Activated CD8-positive, alpha-beta T cell treated with anti-CD3 and anti-CD28 coated beads for 36 hours (primary cell): ENCODE measurements at regions not wholly inside any gene's neighbourhood (a gene's known extent, or its start where the extent isn't known, plus 50 kb on each side); places are given as distances from the start of the nearest gene placed in this dataset.

Experiments
- ATAC-seq: fragments of 200-7000 bp; cut with Tn5 transposase; one replicate; pipeline ENCODE4 v1.10.0; 2021; ENCODE audit warnings: mild to moderate bottlenecking, moderate library complexity
- CTCF ChIA-PET: fragments of 350-600 bp; sonication (Branson Sonifier 250); formaldehyde crosslinking; loops from one replicate; lab custom pipeline; 2021; ENCODE audit warnings: antibody characterized with exemption; lab: Charles Lee
- POLR2A ChIA-PET: fragments of 350-600 bp; sonication (Branson Sonifier 250); formaldehyde crosslinking; loops from one replicate; lab custom pipeline; 2021; ENCODE audit warnings: antibody characterized with exemption; lab: Charles Lee
- DNase-seq: peaks from one replicate; pipeline ENCODE4 v3.0.0-alpha.2; 2020
- H3K27ac Mint-ChIP-seq: one replicate; pipeline ENCODE4 v1.8.0; 2021; ENCODE audit warnings: mild to moderate bottlenecking, mixed read lengths
- H3K27me3 Mint-ChIP-seq: one replicate; pipeline ENCODE4 v1.8.0; 2021; ENCODE audit warnings: mixed read lengths
- H3K36me3 Mint-ChIP-seq: one replicate; pipeline ENCODE4 v1.8.0; 2021; ENCODE audit warnings: low read depth, mixed read lengths
- H3K4me1 Mint-ChIP-seq: one replicate; pipeline ENCODE4 v1.8.0; 2021; ENCODE audit warnings: low read depth, mixed read lengths
- H3K4me3 Mint-ChIP-seq: one replicate; pipeline ENCODE4 v1.8.0; 2021; ENCODE audit warnings: mild to moderate bottlenecking, moderate library complexity, mixed read lengths
- H3K9me3 Mint-ChIP-seq: one replicate; pipeline ENCODE4 v1.8.0; 2021; ENCODE audit warnings: mixed read lengths
- intact Hi-C: fragments of 100-400 bp; cut with micrococcal nuclease; formaldehyde crosslinking; loops from one replicate; pipeline ENCODE4 v1.10.0; 2022
- TF ChIP-seq, protein P1 (sequence below): fragments of 200-600 bp; IDR thresholded peaks from one replicate; pipeline ENCODE4 v1.8.0; 2022; ENCODE audit warnings: antibody characterized with exemption, mild to moderate bottlenecking

DNA sequence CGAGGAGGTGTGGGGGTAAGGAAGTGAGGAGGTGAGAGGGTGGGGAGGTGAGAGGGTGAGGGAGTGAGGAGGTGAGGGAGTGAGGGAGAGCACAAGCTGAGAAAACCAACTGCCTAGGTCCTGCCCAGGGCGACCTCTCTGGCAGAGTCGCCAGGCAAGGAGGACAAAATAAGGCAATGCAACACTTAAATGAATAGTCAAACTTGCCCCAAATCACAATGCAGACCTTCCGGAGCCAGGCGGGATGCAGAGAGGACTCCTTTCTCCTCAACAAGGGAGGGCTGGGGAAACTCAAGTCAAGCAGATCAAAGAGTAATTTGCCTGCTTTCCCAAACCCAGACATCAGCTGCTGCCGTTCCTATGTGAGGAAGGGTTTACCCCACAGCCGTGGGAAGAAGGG lies 86.0 kb downstream of the CCDC185 start:
- CTCF ChIA-PET: interaction anchor here (1.2 kb wide), 1 partner anchor 193 kb away, joined by 3 read pairs; no protein-coding TSS in a partner anchor
- TF ChIP-seq, protein P1, sequence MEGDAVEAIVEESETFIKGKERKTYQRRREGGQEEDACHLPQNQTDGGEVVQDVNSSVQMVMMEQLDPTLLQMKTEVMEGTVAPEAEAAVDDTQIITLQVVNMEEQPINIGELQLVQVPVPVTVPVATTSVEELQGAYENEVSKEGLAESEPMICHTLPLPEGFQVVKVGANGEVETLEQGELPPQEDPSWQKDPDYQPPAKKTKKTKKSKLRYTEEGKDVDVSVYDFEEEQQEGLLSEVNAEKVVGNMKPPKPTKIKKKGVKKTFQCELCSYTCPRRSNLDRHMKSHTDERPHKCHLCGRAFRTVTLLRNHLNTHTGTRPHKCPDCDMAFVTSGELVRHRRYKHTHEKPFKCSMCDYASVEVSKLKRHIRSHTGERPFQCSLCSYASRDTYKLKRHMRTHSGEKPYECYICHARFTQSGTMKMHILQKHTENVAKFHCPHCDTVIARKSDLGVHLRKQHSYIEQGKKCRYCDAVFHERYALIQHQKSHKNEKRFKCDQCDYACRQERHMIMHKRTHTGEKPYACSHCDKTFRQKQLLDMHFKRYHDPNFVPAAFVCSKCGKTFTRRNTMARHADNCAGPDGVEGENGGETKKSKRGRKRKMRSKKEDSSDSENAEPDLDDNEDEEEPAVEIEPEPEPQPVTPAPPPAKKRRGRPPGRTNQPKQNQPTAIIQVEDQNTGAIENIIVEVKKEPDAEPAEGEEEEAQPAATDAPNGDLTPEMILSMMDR: no peak
- Mint-ChIP-seq H3K4me3 (no peak overlapping the region), H3K4me1 (no peaks in the 10 kb centered on the region), H3K36me3 (no peaks in the 10 kb centered on the region), H3K27me3 (peaks cover 25% of the 10 kb centered on the region), H3K27ac (no peak overlapping the region), H3K9me3 (no peaks in the 10 kb centered on the region)
- POLR2A ChIA-PET: no interaction called here
- no peak for DNase-seq
- ATAC-seq: no peak
- intact Hi-C loops: no loop called here

DNA sequence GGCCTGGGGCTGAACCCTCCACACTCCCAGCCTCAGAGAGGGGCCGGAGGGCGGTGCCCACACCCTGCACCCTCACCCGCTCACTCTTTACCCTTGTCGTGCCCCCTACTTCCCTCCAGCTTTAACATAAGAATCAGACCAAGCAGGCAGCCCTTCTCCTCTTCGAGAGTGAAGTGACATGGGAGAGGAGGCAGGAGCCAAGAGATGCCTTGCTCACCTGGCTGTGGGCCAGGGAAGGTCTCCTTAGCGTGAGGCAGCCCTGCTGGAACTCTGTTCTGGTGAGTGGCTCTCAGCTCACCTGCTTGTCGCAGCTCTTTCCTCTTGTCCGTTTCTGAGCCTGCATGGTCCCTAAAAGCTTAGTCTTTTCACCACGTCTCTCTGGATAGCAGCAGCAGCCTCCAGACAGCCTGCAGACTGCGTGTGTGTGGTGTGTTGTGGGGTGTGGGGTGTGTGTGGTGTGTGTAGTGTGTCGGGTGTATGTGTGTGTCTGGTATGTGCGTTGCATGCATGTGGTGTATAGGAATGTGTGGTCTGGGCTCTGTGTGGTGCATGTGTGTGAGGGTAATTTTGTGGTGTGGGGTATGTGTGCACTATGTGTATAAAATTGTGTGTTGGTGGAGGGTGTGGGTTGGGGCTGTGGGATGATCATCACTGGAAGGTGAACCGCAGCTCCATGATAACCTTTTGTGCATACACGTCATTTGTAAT lies 86.7 kb downstream of the CCDC185 start:
- TF ChIP-seq, protein P1: no peak
- Mint-ChIP-seq H3K27ac (no peak overlapping the region), H3K4me1 (no peaks in the 10 kb centered on the region), H3K36me3 (no peaks in the 10 kb centered on the region), H3K4me3 (no peak overlapping the region), H3K9me3 (no peaks in the 10 kb centered on the region), H3K27me3 (peaks cover 24% of the 10 kb centered on the region)
- no peak for ATAC-seq
- ChIA-PET POLR2A (no interaction called here), CTCF (interaction anchor here (0.7 to 1.2 kb wide), 2 partner anchors 147 to 193 kb away, joined by 3 read pairs; no protein-coding TSS in a partner anchor)
- intact Hi-C loops: no loop called here
- no peak for DNase-seq

DNA sequence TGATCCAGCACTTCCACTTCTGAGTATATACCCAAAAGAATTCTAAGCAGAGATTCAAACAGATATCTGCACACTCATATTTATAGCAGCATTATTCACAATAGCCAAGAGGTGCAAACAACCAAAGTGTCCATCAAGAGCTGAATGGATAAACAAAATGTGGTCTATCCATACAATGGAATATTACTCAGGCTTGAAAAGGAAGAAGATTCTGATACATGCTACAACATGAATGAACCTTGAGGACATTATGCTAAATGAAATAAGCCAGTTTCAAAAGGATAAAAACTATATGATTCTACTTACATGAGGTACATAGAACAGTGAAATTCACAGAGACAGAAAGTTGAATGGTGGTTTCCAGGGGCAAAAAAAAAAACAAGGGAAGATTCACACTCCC lies 88.9 kb downstream of the CCDC185 start:
- TF ChIP-seq, protein P1: no peak
- Mint-ChIP-seq H3K4me1 (no peaks in the 10 kb centered on the region), H3K27ac (no peak overlapping the region), H3K4me3 (no peak overlapping the region), H3K9me3 (no peaks in the 10 kb centered on the region), H3K36me3 (no peaks in the 10 kb centered on the region), H3K27me3 (peaks cover 16% of the 10 kb centered on the region)
- ATAC-seq: no peak
- no peak for DNase-seq
- POLR2A ChIA-PET: no interaction called here
- intact Hi-C loops: no loop called here
- CTCF ChIA-PET: no interaction called here

DNA sequence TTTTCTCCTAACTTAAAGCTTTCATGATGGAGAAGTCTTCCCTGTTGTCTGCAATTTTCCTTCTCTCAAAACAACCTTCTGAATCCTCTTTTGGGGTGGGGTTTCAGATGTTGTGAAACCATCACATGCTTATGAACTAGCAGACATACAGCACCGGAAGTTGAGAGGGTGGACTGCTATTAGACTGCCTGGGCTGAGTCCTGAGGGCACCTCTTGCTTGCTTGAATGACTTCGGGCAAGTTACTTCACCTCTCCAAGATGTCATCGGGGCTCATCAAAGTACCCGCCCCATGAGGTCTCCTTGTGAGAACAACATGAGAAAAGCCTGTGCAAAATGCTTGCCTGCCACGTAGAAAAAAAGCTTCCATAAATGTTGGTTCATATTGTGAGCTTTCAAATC lies 89.6 kb downstream of the CCDC185 start:
- Mint-ChIP-seq H3K36me3 (no peaks in the 10 kb centered on the region), H3K9me3 (no peaks in the 10 kb centered on the region)

DNA sequence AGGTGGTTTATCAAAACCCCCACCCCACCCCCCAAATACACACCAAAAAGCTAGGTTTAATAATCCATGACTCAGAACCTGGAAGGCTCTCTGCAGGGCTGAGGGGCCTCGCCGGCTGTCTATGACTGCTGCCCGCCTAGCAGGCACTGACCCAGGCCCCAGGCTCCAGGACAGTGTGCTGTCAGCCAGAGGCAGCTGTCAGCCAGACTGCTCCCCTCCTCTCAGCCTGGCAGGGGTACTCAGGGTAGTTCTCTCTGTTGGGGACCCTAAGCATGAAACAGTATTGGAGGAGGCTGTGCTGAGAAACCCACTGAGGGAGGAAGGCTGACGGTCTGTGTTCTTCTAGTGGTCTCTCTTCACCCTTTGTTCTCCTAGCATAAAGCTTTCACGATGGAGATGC lies 90.3 kb downstream of the CCDC185 start:
- Mint-ChIP-seq H3K9me3 (no peaks in the 10 kb centered on the region), H3K36me3 (no peaks in the 10 kb centered on the region), H3K4me1 (no peaks in the 10 kb centered on the region), H3K27me3 (peaks cover 4% of the 10 kb centered on the region), H3K27ac (no peak overlapping the region), H3K4me3 (no peak overlapping the region)
- CTCF ChIA-PET: no interaction called here
- DNase-seq: no peak
- POLR2A ChIA-PET: no interaction called here
- intact Hi-C loops: no loop called here
- TF ChIP-seq, protein P1: no peak
- no peak for ATAC-seq

More for the DNA sequence above, 89.6 kb downstream of the CCDC185 start:
- H3K4me3 Mint-ChIP-seq: no peak overlapping the region
- intact Hi-C loops: no loop called here
- H3K27ac Mint-ChIP-seq: no peak overlapping the region
- TF ChIP-seq, protein P1: no peak
- no peak for ATAC-seq
- no peak for DNase-seq
- ChIA-PET CTCF (no interaction called here), POLR2A (no interaction called here)
- peaks cover 11% of the 10 kb centered on the region for H3K27me3 Mint-ChIP-seq
- no peaks in the 10 kb centered on the region for H3K4me1 Mint-ChIP-seq
